NCI-H748 (cell line): ENCODE measurements at regions not wholly inside any gene's neighbourhood (a gene's known extent, or its start where the extent isn't known, plus 50 kb on each side); places are given as distances from the start of the nearest gene placed in this dataset.

Experiments used
- DNase-seq: peaks from one replicate; lab custom pipeline; 2025; ENCODE audit not compliant: unreplicated experiment; lab: John Stamatoyannopoulos, UW

DNA sequence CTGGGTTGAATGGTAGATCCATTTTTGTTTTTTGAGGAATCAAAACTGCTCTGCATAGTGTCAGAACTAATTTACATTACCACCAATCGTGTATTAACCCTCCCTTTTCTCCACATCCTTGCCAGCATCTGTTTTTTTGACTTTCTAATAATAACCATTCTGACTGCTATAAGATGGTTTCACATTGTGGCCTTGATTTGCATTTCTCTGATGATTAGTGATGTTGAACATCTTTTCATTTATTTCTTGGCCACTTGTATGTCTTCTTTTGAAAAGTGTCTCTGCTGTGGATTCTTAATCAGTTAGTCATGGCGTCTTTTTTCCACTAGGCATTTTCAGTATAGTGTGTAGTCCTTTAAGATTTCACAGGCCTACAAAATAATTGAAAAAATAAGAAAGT, 2144.3 kb upstream of the C9orf72 start:
- DNase-seq = no peak

- DNase-seq = no peak
These were observed 2156.9 kb upstream of the C9orf72 start for GRCh38 chr9:29730163-29730562.

- DNase-seq = no peak
These were observed 2167.2 kb upstream of the C9orf72 start for GRCh38 chr9:29740518-29740917.

GRCh38 chr9:29741169-29741568, 2167.9 kb upstream of the C9orf72 start:
- DNase-seq = no peak

GRCh38 chr9:29750062-29750461, 2176.8 kb upstream of the C9orf72 start:
- DNase-seq = no peak

- no peak for DNase-seq
These were observed 2177.9 kb upstream of the C9orf72 start for GRCh38 chr9:29751226-29751625.

- no peak for DNase-seq
These were observed 2180.4 kb upstream of the C9orf72 start for GRCh38 chr9:29753638-29754037.

- no peak for DNase-seq
These were observed 2195.7 kb upstream of the C9orf72 start for GRCh38 chr9:29769019-29769418.

- no peak for DNase-seq
These were observed 2200.4 kb upstream of the C9orf72 start for GRCh38 chr9:29773676-29774075.

DNA sequence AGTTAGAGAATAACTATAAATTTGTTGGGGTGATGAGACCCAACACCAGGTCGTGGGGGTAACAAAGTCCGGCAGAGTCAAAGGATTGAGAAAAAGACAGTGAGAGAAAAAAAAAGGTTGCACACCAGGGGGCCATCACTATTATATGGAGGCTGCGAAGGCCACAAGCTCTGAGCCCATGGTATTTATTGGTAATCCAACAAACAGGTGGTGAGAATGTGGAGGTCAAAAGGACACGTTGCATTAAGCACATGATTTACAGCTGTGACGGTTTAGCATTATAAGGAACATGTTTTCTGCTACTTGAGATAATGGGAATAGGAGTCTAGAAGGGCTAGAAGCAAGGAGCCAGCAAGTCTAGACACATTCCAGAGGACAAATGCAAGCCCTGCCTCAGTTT, 2202.2 kb upstream of the C9orf72 start:
- DNase-seq = no peak

DNA sequence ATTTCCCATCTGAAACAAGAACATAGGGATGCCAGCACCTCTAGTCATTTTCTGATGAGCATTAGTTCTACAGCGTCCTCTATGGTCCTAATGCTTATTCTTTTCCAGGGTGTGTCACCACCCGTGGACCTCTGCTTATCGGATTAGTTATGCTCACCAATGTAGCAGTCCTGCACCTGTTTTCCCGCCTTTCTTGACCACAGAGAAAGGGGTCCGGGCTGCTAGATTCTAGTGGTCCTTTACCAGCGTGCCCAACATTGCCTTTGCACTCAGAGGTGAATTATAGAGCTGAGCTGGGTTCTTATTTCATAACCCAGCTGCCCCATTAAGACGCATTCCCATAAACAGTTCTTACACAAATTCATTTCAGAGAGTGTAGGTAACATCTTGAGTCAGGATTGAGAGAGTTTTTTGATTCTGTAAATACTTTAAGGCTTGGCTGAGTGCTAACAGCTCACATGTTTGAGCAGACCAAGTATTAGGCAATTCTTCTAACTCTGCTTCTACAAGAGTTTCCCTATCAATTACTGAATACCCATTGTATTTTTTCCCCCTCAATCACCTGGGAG, 2205.1 kb upstream of the C9orf72 start:
- no peak for DNase-seq

GRCh38 chr9:29793970-29794369, 2220.7 kb upstream of the C9orf72 start:
- DNase-seq = no peak

- DNase-seq = no peak
These were observed 2223.1 kb upstream of the C9orf72 start for GRCh38 chr9:29796291-29796952.

DNA sequence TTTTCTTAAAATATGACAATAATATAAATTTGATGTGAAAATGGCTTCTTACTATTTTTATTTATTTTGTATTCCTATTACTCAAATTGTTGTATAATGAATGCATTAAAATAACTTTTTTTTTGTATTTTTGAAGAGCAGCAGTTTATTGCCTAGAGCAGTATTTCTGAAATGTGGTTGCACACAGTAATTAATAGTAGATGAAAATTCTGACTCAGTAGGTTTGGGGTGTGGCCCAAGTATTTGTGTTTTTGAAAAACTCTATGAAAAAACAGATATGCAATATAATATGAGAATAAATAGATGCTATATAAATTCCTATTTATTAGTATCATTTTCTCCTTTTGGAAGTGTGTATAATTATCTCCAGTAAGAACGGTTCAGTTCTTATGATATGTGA, 2225.3 kb upstream of the C9orf72 start:
- DNase-seq = no peak

GRCh38 chr9:29799227-29799626, 2225.9 kb upstream of the C9orf72 start:
- DNase-seq = peak; percentile 80

DNA sequence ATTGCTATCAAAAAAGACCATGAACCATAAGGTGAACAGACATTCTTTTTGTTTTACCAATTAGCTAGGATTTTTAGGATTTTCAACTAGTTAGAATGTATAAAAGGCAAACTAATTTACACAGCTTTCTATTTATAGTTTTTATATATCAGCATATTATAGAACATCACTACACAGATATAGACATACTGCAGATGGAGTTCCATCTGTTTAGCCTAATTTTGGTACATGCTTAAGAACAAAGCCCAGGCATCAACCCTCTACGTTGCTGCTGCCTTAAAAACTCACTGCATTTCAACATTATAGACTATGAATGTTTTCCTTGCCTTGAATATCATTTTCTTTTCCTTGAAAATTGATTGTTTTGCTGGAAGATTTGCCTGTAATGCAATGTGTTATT, 2227.5 kb upstream of the C9orf72 start:
- DNase-seq = no peak

DNA sequence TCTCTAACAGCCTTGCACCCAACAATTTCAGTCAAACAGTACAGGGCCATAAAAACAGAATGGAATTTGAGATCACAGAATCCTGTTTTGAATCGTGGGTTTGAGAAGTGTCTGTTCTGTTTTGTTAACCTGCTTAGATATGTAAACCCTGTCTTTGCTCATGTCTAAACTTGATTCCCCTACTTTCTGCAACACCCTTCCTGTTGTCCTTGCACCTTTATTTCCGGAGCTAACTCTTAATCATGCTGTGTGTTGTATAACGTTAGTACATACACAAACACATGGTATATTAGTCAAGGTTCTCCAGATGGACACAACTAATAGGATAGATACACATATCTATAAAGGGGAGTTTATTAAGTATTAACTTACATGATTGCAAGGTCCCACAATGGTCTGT, 2229.2 kb upstream of the C9orf72 start:
- no peak for DNase-seq

GRCh38 chr9:29806937-29807618, 2233.8 kb upstream of the C9orf72 start:
- DNase-seq = no peak

- no peak for DNase-seq
These were observed 2243.8 kb upstream of the C9orf72 start for GRCh38 chr9:29816954-29817703.

DNA sequence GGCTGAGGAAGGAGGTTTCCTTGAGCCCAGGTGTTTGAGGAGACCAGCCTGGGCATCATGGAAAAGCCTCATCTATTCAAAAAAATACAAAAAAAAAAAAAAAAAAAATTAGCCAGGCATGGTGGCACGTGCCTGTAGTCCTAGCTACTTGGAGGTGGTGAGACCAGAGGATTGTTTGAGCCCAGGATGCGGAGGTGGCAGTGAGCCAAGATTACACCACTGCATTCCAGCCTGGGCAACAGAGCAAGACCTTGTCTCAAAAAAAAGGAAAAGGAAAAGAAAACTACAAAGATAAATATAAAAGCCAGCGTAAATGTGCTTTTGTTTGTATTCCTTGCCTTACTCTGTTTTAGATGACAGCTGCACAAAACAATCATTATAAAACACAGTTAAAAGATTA, 2249.2 kb upstream of the C9orf72 start:
- no peak for DNase-seq

DNA sequence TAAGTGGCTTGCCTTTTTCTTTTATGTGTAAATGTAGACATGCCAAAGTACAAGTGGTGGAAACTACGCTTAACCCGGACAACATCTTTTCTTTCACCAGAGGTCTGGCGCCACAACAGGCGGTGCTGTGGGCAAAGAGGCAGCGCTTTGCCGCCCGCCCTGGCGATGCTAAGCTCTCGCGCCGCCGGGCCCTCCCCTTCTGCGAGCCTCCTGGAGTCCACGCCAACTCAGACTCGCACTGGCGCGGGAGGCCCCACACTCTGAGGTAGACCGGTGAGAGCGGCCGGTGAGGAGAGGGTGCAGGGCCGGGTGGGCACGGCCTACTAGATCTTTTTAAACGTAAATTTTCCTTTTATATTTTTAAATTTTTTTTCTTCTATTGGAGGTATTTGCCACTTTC, 2253.1 kb upstream of the C9orf72 start:
- no peak for DNase-seq

DNA sequence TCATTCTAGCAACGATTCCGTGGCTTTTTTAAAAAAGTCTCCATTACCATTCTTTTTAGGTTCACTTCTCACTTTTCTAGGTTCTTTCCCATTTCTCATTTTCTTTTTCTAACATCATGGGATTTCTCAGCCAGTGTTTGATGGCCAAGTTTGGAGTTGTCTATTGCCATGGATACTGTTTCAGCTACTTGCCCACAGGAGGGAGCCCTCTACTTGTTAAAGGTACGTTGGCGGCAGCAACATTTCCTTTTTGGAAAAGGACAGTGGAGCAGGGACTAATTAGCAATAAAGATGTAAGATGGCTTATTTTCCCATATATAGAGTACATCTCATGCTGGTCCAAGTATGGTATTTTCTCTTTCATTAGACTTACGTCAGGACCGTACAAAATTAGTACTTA, 2257.5 kb upstream of the C9orf72 start:
- DNase-seq = peak; percentile 85
